Memory B cell (primary cell): ENCODE measurements at regions not wholly inside any gene's neighbourhood (a gene's known extent, or its start where the extent isn't known, plus 50 kb on each side); places are given as distances from the start of the nearest gene placed in this dataset.

Source experiments
- ATAC-seq: fragments of 150-1000 bp; cut with Tn5 transposase; 2 replicates; pipeline ENCODE4 v1.10.0; 2021; ENCODE audit warnings: low read depth, mild to moderate bottlenecking, moderate library complexity
- DNase-seq, 2 donors: peaks; one replicate each; pipeline ENCODE4 v3.0.0; 2022; ENCODE audit warnings: low spot score in 2 of 2
- H3K27ac Mint-ChIP-seq: one replicate; pipeline ENCODE4 v1.8.0; 2022; ENCODE audit warnings: mild to moderate bottlenecking, moderate library complexity, mixed read lengths
- H3K27me3 Mint-ChIP-seq: one replicate; pipeline ENCODE4 v1.8.0; 2022; ENCODE audit warnings: mixed read lengths
- H3K36me3 Mint-ChIP-seq: one replicate; pipeline ENCODE4 v1.8.0; 2022; ENCODE audit warnings: mild to moderate bottlenecking, mixed read lengths
- H3K4me1 Mint-ChIP-seq: one replicate; pipeline ENCODE4 v1.8.0; 2022; ENCODE audit warnings: mixed read lengths
- H3K4me3 Mint-ChIP-seq: one replicate; pipeline ENCODE4 v1.8.0; 2022; ENCODE audit warnings: mild to moderate bottlenecking, moderate library complexity, mixed read lengths
- H3K9me3 Mint-ChIP-seq: one replicate; pipeline ENCODE4 v1.8.0; 2022; ENCODE audit warnings: mixed read lengths

DNA sequence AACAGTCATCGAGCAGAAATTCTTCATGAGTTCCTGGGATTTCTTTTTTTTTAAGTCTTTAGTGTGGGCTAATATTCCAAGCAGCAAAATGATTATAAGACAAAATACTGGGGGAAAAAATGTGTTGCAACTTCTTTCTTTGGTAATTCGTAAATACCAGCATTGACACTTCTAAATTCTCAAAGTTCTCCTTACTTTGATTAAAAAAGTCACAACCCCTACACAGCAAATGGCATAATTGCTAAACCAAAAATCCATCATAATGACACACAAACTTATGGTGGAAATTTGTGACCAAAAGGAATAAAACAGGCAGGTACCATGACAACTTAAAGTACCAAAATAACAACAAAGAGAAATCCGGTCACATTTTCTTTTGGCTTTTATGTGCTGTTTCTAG lies 585.2 kb upstream of the PKN2 start:
- DNase-seq (no peak), ATAC-seq (no peak)
- no peak overlapping the region for H3K4me3 Mint-ChIP-seq
- H3K27me3 Mint-ChIP-seq = peaks cover 5% of the 10 kb centered on the region
- H3K36me3 Mint-ChIP-seq = no peaks in the 10 kb centered on the region
- H3K4me1 Mint-ChIP-seq = no peaks in the 10 kb centered on the region
- no peak overlapping the region for H3K27ac Mint-ChIP-seq
- no peaks in the 10 kb centered on the region for H3K9me3 Mint-ChIP-seq

DNA sequence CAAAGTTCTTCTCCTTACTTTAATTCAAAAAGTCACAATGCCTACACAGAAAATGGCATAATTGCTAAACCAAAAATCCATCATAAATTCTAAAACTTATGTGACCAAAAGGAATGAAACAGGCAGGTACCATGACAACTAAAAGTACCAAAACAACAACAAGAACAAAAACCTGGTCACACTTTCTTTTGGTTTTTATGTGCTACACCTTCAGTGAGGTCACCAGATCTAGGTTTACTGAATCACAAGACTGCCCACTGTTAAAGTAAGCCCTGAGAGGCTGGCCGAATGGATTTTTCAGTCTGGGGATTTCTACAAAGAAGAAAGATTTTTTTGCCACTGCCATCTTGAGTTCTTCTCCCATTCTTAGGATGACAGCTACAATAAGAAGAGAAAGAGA lies 583.0 kb upstream of the PKN2 start:
- no peak overlapping the region for H3K4me3 Mint-ChIP-seq
- no peak overlapping the region for H3K27ac Mint-ChIP-seq
- H3K36me3 Mint-ChIP-seq = no peaks in the 10 kb centered on the region
- ATAC-seq = no peak
- no peak for DNase-seq
- no peaks in the 10 kb centered on the region for H3K9me3 Mint-ChIP-seq
- peaks cover 7% of the 10 kb centered on the region for H3K27me3 Mint-ChIP-seq
- H3K4me1 Mint-ChIP-seq = no peaks in the 10 kb centered on the region

DNA sequence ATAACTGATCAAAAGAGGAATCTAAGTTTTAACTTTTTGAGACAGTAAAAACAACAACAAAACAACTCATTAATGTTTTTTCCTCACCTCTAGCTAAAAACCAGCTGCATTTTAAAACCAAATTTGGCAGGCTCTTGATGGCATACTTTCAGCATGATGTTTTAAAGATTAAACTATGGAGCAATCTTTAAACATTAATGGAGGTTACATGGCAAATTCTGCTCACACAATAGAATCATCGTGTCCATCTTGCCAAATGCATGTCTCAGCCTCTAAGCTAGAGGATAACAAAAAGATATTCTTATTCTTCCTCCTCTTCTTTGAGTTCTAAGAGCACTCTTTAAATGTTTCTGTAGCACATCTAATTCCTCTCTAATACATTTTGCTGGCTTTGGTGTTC lies 579.8 kb upstream of the PKN2 start:
- H3K9me3 Mint-ChIP-seq = no peaks in the 10 kb centered on the region
- no peak overlapping the region for H3K27ac Mint-ChIP-seq
- H3K27me3 Mint-ChIP-seq = peaks cover 3% of the 10 kb centered on the region
- DNase-seq (no peak), ATAC-seq (no peak)
- H3K36me3 Mint-ChIP-seq = no peaks in the 10 kb centered on the region
- H3K4me3 Mint-ChIP-seq = no peak overlapping the region
- no peaks in the 10 kb centered on the region for H3K4me1 Mint-ChIP-seq

DNA sequence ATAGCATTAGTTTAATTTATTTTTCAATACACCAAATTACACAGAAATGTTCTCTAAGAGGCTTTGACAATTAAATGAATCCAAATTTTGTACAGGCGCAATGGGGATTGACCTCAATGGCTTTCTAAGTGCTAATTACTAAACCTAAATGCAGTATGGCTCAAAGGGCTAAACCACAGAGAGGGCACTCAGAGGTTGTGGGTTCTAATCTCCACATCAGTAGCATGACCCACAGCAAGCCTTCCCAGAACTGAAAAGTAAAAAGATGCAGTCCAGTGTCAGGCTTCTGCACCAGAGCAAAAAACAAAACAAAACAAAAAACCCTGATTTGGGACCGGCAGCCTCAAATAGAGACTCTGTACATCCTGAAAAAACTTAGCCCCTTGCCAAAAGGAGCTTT lies 579.2 kb upstream of the PKN2 start:
- Mint-ChIP-seq H3K27me3 (peaks cover 3% of the 10 kb centered on the region), H3K4me1 (no peaks in the 10 kb centered on the region), H3K4me3 (no peak overlapping the region), H3K27ac (no peak overlapping the region), H3K36me3 (no peaks in the 10 kb centered on the region), H3K9me3 (no peaks in the 10 kb centered on the region)
- no peak for DNase-seq
- no peak for ATAC-seq

DNA sequence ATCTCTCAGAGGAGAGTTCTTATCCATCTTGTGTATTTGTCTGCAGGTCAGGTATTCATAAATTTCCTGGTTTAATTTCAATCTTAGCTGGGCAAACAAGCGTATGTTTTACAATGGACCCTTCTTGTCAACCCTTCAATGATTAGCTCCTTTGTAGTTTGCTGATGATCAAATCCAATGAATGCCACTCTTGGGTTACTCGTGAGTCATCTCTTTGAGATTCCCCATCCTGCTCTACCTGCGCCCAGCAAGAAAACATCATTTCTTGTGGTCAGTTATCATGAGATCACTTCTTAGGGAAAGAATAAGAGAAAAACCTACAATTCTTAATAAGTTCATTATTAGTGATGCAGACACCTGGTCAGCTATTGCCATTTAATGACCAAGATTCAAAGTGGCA lies 572.3 kb upstream of the PKN2 start:
- Mint-ChIP-seq H3K27ac (no peak overlapping the region), H3K27me3 (no peaks in the 10 kb centered on the region), H3K36me3 (no peaks in the 10 kb centered on the region), H3K4me1 (no peaks in the 10 kb centered on the region), H3K9me3 (no peaks in the 10 kb centered on the region), H3K4me3 (no peak overlapping the region)
- DNase-seq (no peak), ATAC-seq (no peak)

DNA sequence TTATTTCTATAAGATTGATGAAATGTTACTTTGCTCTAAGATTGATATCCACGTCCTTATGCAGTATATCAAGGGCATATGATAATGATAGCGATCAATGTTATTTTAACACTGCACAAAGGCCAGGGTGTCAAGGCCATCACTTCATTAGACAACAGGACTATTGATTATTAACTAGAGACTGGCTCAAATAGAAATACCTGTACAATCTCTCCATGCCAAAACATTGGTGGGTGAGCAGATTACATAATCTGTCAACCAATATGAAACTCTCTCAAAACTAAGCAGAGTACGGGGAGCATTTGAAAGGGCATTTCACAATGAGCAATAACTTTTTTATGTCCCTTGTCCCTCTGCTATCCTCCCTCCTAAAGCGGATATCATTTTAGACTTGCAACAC lies 566.5 kb upstream of the PKN2 start:
- DNase-seq (no peak), ATAC-seq (no peak)
- Mint-ChIP-seq H3K27ac (no peak overlapping the region), H3K36me3 (no peaks in the 10 kb centered on the region), H3K9me3 (no peaks in the 10 kb centered on the region), H3K4me1 (no peaks in the 10 kb centered on the region), H3K27me3 (peaks cover 5% of the 10 kb centered on the region), H3K4me3 (no peak overlapping the region)

DNA sequence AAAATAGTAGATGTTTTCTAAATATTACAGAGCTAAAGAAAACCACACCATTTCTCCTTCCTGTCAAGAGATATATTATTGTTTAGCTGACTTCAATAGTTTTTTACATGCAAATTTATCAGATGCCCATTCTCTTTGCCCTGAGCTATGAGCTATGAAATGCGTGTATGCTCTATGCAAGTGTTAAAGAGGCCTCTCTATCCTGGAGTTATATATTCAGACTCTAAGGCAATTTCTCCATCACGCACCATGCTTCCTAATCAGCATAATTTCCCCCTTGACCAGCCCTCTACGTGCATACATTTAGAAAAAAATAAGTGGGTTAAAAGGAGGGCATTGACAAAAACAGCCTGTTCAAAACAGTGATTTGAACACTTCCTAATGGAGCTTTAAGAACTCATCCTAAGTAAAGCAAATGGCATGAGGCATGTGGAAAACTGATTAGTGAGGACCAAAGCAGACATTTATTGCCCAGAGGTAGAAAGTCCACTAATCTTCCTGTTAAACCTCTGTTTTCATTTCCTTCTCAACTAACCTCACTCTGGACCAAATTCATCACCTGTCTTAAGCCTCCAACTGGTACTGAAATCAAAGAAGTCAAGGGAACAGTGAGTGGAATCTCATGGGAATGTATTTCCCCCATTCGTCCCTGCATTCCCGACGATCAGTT lies 565.8 kb upstream of the PKN2 start:
- Mint-ChIP-seq H3K4me1 (no peaks in the 10 kb centered on the region), H3K27ac (no peak overlapping the region), H3K27me3 (peaks cover 5% of the 10 kb centered on the region), H3K36me3 (no peaks in the 10 kb centered on the region), H3K4me3 (no peak overlapping the region), H3K9me3 (no peaks in the 10 kb centered on the region)
- ATAC-seq (no peak), DNase-seq (no peak)

DNA sequence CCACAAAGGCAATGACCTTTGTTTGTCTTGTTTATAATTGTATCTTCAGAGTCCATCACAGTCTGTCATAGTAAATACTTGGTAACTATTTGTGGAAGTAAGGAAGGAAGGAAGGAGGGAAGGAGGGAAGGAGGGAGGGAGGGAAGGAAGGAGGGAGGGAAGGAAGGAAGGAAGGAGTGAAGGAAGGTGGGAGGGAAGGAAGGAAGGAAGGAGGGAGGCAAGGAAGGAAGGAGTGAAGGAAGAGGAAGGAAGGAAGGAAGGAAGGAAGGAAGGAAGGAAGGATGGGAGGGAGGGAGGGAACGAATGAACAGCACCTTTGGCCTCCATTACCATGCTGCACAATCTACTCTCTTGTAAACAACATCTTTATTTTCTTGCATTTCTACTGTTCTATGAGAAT lies 559.5 kb upstream of the PKN2 start:
- H3K4me1 Mint-ChIP-seq = no peaks in the 10 kb centered on the region
- peaks cover 2% of the 10 kb centered on the region for H3K36me3 Mint-ChIP-seq
- ATAC-seq (no peak), DNase-seq (no peak)
- peaks cover 1% of the 10 kb centered on the region for H3K9me3 Mint-ChIP-seq
- H3K27ac Mint-ChIP-seq = no peak overlapping the region
- peaks cover 11% of the 10 kb centered on the region for H3K27me3 Mint-ChIP-seq
- no peak overlapping the region for H3K4me3 Mint-ChIP-seq

DNA sequence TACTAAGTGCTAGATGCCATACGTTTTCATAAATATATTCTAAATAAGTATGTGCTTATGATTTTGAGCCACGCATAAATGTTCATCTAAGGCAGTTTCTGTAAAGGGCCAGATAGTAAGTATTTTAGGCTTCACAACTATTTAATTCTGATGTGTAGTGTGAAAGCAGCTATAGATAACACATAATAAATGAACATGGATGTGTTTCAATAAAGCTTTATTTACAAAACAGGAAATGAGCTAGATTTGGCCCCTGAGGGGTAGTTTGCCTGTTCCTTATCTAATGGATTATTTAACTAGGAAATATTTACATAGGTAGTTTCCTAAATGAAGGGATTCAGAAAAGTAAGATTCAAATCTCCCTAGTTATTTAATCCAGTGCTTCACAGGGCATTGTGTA lies 557.6 kb upstream of the PKN2 start:
- H3K9me3 Mint-ChIP-seq = peaks cover 2% of the 10 kb centered on the region
- H3K27ac Mint-ChIP-seq = no peak overlapping the region

DNA sequence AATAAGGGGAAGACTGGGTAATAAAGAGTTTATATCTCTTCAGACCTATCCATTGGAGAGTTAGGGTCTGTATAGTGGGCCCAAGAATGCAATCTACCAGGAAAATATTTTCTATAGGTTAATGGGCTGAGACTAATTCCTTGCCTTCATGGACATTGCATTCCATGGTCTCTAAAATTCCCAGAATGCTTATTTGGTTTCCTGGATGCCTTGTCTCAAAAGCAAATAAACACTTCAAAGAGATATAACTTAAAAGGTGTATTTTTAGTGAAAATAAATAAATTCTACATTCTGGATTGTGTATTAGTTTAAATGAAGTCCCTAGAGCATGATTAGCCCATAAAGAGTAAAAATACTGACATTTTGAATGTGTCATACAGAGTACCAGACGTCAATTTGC lies 550.1 kb upstream of the PKN2 start:
- Mint-ChIP-seq H3K4me1 (no peaks in the 10 kb centered on the region), H3K27ac (no peak overlapping the region), H3K36me3 (no peaks in the 10 kb centered on the region), H3K9me3 (peaks cover 1% of the 10 kb centered on the region), H3K4me3 (no peak overlapping the region), H3K27me3 (no peaks in the 10 kb centered on the region)
- DNase-seq (no peak), ATAC-seq (no peak)

More for the DNA sequence above, 557.6 kb upstream of the PKN2 start:
- ATAC-seq (no peak), DNase-seq (no peak)
- no peaks in the 10 kb centered on the region for H3K4me1 Mint-ChIP-seq
- H3K27me3 Mint-ChIP-seq = peaks cover 10% of the 10 kb centered on the region
- no peak overlapping the region for H3K4me3 Mint-ChIP-seq
- peaks cover 2% of the 10 kb centered on the region for H3K36me3 Mint-ChIP-seq

DNA sequence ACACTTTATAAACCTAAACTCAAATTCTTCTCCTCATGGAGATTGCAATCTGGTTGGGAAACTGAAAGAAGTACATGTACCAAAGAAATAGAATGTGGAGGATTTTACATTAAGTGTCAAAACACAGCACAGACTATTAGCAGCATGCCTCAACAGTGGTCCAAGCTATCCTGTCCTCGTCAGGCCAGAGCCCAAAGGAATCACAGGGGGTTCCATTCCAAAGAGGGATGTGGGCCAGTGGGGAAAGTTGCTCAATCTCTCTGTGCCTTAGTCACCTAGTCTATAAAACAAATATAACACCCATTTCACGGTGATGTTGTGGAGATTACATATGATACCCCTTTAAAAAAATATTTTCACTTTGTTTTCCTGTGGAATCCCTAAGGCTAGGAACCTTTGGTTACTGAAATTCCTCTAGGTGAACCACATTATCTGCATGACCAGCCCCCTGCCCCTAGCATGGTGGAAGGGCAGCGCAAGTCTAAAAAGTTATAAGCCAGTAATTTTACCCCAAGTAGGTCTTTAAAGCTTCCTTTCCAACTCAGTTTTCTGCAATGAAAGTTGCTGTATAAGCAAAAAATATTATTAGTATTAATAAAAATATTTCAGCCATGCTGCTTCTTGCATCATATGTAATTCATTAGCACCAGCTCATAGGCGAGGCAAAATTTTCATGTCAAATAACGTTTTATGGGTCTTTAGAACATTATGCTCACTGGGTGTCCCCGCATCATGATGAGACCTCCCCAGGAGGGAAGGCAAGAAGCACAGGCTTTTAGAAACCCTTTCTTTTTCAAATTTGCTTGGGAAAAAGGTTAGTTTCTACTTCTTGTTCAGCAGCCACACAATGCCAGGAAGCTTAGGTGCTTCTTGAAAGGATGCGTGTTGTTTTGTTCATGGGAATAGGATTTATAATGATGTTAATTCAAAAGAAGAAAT lies 548.8 kb upstream of the PKN2 start:
- Mint-ChIP-seq H3K9me3 (peaks cover 1% of the 10 kb centered on the region), H3K36me3 (no peaks in the 10 kb centered on the region), H3K4me1 (no peaks in the 10 kb centered on the region), H3K4me3 (no peak overlapping the region), H3K27me3 (no peaks in the 10 kb centered on the region), H3K27ac (no peak overlapping the region)
- no peak for ATAC-seq
- DNase-seq = no peak

DNA sequence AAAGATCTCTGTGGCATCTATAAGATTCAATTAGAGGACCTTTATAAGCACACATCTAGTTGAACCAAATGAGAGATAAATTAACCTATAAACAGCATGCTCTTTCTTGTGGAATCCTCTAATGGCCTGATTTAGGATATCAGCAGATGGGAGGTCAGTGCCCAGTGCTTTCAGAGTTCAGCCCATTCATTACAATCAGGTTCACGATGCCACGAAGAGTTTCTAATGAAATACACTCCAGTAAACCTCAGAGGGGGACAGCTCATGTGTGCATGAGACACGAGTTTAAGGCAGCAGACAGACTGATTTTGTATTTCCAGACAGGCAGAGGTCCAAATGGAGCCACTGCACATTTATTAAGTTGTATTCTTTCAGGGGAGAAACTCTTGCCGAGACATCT lies 544.4 kb upstream of the PKN2 start:
- DNase-seq = no peak
- no peak for ATAC-seq
- Mint-ChIP-seq H3K27ac (no peak overlapping the region), H3K4me3 (no peak overlapping the region), H3K36me3 (no peaks in the 10 kb centered on the region), H3K9me3 (no peaks in the 10 kb centered on the region), H3K27me3 (peaks cover 4% of the 10 kb centered on the region), H3K4me1 (peaks cover 5% of the 10 kb centered on the region)

DNA sequence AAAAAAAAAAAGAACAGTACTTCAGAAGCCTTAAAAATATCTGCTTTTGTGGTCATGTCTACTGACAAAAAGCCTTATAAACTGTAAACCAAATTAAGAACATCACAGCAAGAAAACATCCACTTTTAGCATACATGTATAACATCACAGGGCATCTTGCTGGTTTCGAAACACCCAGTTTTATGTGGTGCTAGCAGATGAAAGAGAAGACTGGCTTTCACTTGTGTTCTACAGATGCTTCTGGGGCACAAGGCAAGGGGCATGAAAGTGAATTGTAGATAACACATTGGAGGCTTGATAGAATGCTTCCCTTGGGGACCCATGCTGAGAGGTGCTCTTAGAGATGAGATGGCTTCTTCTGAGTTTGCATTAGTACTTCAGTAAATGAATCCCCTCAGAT lies 543.7 kb upstream of the PKN2 start:
- Mint-ChIP-seq H3K4me3 (no peak overlapping the region), H3K9me3 (no peaks in the 10 kb centered on the region), H3K27ac (no peak overlapping the region), H3K4me1 (peaks cover 5% of the 10 kb centered on the region), H3K36me3 (no peaks in the 10 kb centered on the region), H3K27me3 (peaks cover 7% of the 10 kb centered on the region)
- ATAC-seq = no peak
- DNase-seq = no peak

DNA sequence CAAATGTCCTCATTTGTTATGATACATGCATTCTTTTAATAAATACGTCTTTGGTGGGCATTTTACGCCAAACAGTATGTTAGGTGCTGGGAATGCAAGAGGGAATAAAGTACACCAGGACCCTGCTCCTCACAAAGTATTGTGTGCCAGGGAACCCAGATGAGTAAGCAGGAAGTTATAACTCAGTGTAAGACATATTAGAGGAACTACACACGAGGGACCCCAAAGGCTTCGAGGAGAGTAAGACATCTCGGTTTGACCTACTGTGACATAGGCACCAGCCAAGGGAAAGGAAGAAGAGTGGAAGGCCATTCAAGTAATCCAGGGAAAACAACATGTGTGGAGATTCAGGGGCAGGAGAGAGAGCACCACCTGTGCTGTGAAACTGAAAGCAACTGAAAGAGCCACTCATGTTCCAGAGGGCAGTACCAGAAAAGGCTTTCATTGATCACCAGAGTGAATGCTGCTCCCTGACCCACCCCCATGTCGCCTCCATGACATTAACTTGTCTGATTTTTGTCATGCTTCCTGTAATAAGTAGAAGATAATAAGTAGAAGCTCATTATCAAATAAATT lies 542.5 kb upstream of the PKN2 start:
- no peak for ATAC-seq

More for the DNA sequence above, 542.5 kb upstream of the PKN2 start:
- no peaks in the 10 kb centered on the region for H3K9me3 Mint-ChIP-seq
- no peak for DNase-seq
- H3K27me3 Mint-ChIP-seq = peaks cover 9% of the 10 kb centered on the region
- H3K27ac Mint-ChIP-seq = peak overlapping the region; percentile 11
- peaks cover 5% of the 10 kb centered on the region for H3K4me1 Mint-ChIP-seq
- H3K4me3 Mint-ChIP-seq = peak overlapping the region; percentile 74
- no peaks in the 10 kb centered on the region for H3K36me3 Mint-ChIP-seq
